ENCODE measurements at regions not wholly inside any gene's neighbourhood (a gene's known extent, or its start where the extent isn't known, plus 50 kb on each side); places are given as distances from the start of the nearest gene placed in this dataset.
"Not testable (repeated sequence)": the region's sequence is repeated elsewhere in the genome, so short reads cannot be mapped to it uniquely, and the experiment has no call there.

DNA sequence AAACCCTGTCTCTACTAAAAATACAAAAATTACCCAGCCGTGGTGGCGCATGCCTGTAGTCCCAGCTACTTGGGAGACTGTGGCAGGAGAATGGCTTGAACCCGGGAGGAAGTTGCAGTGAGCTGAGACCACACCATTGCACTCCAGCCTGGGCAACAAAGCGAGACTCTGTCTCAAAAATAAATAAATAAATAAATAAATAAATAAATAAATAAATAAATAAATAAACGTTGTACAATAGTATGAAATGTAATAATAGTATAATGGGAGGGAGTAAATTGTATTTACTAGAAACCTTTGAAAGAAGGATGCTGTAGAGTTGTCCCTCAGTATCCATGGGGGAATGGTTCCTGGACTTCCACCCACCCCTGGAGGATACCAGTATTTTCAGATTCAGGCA lies 446.5 kb downstream of the AGTPBP1 start:
- TF ChIP-seq, protein P1, sequence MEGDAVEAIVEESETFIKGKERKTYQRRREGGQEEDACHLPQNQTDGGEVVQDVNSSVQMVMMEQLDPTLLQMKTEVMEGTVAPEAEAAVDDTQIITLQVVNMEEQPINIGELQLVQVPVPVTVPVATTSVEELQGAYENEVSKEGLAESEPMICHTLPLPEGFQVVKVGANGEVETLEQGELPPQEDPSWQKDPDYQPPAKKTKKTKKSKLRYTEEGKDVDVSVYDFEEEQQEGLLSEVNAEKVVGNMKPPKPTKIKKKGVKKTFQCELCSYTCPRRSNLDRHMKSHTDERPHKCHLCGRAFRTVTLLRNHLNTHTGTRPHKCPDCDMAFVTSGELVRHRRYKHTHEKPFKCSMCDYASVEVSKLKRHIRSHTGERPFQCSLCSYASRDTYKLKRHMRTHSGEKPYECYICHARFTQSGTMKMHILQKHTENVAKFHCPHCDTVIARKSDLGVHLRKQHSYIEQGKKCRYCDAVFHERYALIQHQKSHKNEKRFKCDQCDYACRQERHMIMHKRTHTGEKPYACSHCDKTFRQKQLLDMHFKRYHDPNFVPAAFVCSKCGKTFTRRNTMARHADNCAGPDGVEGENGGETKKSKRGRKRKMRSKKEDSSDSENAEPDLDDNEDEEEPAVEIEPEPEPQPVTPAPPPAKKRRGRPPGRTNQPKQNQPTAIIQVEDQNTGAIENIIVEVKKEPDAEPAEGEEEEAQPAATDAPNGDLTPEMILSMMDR (IDR thresholded peaks at IDR 0.05) = not testable (repeated sequence)
- TF ChIP-seq POLR2AphosphoS5, POLR2A (IDR thresholded peaks at IDR 0.05): not testable (repeated sequence)
